CD1c-positive myeloid dendritic cell (primary cell): ENCODE measurements at regions not wholly inside any gene's neighbourhood (a gene's known extent, or its start where the extent isn't known, plus 50 kb on each side); places are given as distances from the start of the nearest gene placed in this dataset.
"Not testable (repeated sequence)": the region's sequence is repeated elsewhere in the genome, so short reads cannot be mapped to it uniquely, and the experiment has no call there.

Source experiments
- DNase-seq: peaks from one replicate; pipeline ENCODE4 v3.0.0-alpha.2; 2016; ENCODE audit errors: extremely low spot score

GRCh38 chr3:39558775-39559306, 91.4 kb downstream of the MOBP start:
- no peak for DNase-seq

GRCh38 chr3:39559543-39559942, 92.1 kb downstream of the MOBP start:
- no peak for DNase-seq

DNA sequence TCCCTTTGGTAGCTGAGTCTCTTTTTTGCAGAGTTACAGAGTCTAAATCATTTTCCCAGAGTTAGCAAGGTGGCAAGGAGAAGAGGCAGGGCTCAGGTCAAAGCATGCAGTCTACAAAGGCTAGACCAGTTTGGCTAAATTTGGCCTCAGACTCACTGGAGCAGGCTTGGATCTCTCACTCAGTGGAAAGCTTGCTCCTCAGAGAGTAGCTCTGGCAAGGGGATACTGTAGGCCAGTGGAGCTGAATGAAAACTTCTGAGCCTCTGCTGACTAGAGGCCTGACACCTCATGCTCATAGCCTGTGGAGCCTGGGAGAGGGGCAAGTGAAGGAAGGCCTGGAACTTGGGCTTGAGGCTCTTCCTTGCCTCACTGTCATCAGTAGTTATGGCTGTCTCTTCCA, 101.0 kb downstream of the MOBP start:
- DNase-seq: no peak

DNA sequence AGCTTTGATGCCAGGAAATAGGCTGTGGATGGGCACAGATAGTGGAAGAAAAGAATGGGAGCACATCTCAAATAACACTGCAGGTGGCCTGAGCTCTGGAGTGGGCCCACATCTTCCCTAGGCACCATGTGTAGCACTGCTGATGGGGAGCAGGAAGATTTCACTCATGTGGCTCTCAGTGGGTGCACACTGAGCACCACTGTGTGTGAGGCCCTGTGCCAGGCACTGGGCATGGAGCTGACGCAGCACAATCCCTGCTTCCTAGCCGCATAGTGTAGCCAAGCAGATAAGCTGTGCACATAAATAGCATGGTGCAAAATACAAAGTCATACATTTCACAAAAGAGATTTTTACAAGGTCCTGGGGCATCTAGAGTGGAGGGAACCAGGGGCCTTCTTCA, 101.6 kb downstream of the MOBP start:
- DNase-seq: no peak

- DNase-seq: no peak
These were observed 105.9 kb downstream of the MOBP start for GRCh38 chr3:39573392-39573791.

DNA sequence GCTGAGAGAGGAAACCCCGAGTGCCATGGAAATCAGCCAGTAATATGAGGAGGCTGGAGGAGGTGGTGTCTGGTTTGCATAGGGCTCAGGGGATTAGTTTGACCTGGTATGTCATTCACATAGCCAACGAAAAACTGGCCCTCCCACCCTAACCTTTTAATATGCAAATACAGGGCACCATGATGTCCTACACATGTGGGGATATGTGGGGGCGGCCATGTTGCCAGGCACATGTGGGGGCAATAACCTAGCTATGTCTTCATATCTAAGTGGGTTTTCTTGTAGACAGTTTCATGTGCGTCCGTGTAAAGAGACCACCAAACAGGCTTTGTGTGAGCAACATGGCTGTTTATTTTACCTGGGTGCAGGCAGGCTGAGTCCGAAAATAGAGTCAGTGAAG, 110.1 kb downstream of the MOBP start:
- no peak for DNase-seq

GRCh38 chr3:39586215-39586614, 118.7 kb downstream of the MOBP start:
- not testable (repeated sequence) for DNase-seq

DNA sequence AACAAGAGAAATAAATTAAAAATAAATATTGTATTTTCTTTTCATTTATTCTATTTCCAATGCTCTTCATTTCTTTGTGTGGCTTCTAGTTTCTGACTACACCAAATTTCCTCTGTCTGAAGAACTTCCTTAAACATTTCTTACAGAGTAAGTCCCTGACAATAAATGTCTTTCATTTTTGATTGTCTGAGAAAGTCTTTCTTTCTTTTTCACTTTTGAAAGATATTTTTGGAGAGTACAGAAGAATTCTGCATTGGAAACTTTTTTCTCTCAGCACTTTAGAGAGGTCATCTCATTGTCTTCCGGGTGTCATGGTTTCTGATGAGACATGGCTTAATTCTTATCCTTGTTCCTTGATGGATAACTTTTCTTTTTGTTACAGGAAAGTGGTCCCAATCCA, 119.6 kb downstream of the MOBP start:
- DNase-seq: no peak

- DNase-seq: no peak
These were observed 123.3 kb downstream of the MOBP start for GRCh38 chr3:39590806-39591205.

DNA sequence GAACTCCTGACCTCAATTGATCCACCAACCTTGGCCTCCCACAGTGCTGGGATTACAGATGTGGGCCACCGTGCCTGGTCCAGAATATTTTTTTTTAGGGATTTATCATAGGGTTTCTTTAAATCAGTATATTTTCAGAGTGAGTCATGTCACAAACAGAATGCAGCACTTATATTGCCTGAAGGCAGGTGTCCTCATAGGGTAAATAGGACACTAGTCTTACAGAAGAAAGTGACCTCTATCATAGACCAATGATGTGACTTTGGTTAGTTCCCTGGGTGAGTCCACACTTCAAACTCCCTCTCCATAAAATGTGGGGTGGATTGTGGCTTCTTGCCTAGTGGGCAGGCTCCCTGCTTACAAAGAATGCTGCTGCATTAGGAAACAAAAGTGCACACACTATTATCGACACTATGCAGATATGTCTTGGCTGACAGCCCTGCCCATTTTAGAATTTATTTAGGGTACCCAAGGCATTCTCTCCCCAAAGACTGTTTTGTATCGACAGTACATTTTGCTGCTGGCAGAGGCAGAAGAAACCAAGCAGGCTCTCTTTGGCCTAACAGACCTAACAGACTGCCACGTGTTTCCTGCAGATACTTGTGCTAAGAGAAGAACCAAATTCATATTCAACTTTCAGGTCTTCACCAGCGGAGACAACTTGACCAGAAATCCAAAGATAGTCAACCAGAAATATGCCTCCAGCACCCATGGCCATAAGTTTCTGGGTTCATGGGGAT, 125.0 kb downstream of the MOBP start:
- DNase-seq: no peak

DNA sequence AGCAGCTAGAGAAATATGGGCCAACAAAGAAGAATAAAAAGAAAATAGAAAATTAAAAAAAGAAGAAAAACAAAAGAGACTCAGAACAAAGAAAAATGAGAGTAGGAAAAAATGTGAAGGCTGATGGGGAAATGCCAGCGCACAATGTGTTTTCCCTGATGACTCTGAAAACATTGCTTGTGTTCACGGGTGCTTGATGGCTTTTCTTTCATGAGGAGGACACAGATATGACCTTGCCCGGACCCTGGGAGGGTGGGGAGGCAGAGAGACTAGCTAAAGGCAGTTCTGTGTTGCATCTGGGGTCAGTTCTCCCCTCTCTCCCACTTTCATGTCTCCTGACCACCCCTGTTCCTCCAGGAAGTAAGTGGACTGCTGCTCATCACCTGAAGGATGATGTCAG, 125.9 kb downstream of the MOBP start:
- DNase-seq: no peak

GRCh38 chr3:39601241-39601640, 133.8 kb downstream of the MOBP start:
- DNase-seq: no peak

DNA sequence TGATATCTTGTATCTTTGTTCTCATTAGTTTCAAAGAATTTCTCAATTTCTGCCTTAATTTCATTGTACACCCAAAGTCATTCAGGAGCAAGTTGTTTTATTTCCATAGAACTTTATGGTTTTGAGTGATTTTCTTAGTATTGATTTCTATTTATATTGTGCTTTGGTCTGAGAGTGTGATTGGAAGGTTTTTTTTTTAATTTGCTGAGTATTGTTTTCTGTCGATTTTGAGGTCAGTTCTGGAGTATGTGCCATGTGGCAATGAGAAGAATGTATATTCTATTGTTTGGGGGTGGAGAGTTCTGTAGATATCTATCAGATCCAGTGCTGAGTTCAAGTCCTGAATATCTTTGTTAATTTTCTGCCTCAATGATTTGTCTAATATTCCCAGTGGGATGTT, 138.4 kb downstream of the MOBP start:
- DNase-seq: no peak

DNA sequence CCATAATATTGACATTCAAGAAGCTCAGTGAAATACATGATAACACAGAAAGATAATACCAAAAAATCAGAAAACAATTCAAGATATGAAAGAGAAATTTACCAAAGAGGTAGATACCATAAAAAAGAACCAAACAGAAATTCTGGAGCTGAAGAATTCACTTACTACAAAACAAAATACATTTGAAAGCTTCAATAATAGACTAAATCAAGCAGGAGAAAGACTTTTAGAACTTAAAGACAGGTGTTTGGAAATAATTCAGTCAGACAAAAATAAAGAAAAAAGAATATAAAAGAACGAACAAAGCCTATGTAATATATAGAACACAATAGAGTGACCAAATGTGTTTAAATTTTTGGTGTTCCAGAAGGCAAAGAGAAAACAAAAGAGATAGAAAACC, 158.7 kb downstream of the MOBP start:
- no peak for DNase-seq

DNA sequence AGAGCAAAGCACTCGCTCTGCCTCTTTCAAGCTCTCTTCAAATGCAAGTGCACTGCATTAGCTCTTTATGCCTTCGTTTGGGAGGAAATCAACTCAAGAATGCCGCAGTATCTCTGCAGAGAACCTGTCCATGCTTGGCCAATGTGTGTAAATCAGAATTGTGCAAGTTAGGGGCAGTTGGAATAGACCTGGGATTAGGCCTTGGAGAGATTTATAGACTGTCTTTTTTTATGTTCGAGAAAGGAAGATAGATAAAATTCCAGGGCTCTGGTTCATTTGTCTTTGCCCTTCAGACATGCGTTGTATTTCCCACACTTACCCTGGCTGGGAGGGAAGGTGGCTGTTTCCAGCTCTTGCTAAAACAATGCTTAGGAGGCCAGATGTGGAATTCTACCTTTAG, 163.7 kb downstream of the MOBP start:
- DNase-seq: no peak

DNA sequence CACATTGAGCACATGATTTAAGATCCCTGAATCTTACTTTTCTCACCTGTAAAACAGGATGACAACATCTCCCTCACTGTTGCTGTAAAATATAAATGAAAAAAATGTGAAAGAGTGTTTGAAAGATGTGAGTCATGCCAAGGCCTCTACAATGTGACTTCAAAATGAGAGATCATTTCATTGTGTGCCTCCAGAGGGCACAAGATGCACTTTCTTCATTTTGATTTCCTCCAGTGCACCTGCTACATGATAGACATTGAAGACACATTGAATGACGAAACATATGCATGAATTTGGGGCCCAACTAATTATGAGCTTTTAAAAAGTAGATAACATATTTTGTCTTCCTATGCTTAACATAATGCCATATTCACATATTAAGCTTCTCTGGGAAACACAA, 170.3 kb downstream of the MOBP start:
- peak; percentile 7 for DNase-seq

- DNase-seq: no peak
These were observed 170.8 kb downstream of the MOBP start for GRCh38 chr3:39638301-39638700.

- peak; percentile 88 for DNase-seq
These were observed 169.8 kb upstream of the MYRIP start for GRCh38 chr3:39639344-39640236.

DNA sequence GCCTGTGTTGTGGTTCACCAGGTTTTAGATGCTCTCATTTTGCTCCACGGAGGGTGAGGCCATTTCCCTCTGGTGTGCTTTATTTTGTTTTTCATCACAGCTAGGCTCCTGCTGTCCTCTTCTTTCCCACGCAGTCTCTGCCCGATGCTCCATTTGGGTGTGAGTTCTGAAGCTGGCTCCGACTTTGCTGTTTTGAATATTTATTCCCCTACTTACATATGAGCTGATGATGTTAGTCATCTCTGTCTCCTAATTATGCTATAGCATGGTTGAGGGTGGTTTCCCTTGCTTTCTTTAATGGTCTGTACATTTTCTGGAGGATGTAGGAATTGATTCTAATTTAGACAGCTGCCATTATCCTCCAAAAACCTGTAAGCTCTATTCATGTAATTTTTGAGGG, 168.1 kb upstream of the MYRIP start:
- DNase-seq: no peak

- DNase-seq: no peak
These were observed 165.2 kb upstream of the MYRIP start for GRCh38 chr3:39644176-39644575.

DNA sequence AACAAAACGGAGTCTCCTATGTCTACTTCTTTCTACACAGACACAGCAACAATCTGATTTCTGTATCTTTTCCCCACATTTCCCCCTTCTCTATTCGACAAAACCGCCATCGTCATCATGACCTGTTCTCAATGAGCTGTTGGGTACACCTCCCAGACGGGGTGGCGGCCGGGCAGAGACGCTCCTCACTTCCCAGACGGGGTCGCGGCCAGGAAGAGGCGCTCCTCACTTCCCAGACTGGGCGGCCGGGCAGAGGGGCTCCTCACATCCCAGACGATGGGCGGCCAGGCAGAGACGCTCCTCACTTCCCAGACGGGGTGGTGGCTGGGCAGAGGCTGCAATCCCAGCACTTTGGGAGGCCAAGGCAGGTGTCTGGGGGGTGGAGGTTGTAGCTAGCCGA, 158.2 kb upstream of the MYRIP start:
- DNase-seq: not testable (repeated sequence)

- no peak for DNase-seq
These were observed 157.2 kb upstream of the MYRIP start for GRCh38 chr3:39651993-39652739.
